H1 (cell line): ENCODE measurements at regions not wholly inside any gene's neighbourhood (a gene's known extent, or its start where the extent isn't known, plus 50 kb on each side); places are given as distances from the start of the nearest gene placed in this dataset.

ENCODE experiments used
- CTCF ChIA-PET: fragments of 300-600 bp; sonication (Branson Sonifier 250); formaldehyde crosslinking; loops from one replicate; lab custom pipeline; 2021; ENCODE audit not compliant: partially characterized antibody; lab: Charles Lee
- POLR2A ChIA-PET: fragments of 300-600 bp; sonication (Branson Sonifier 250); formaldehyde crosslinking; loops from one replicate; lab custom pipeline; 2021; ENCODE audit warnings: inconsistent platforms; ENCODE audit not compliant: partially characterized antibody; lab: Charles Lee
- DNase-seq, 2 experiments: peaks; one replicate each; pipeline versions ENCODE4 v3.0.0 to v3.0.0-alpha.2; 2010 to 2022; ENCODE audit warnings: low spot score in 2 of 2, low read depth in 1 of 2, mixed read lengths in 1 of 2
- FAIRE-seq: peaks from 2 replicates; lab custom pipeline; 2011; peaks lifted over from hg19 to GRCh38; lab: Jason Lieb, UNC
- H2AFZ ChIP-seq: 2 replicates; pipeline ENCODE4 v1.8.1; 2012; ENCODE audit warnings: low read length, inconsistent platforms
- H2AK5ac ChIP-seq: 2 replicates; pipeline ENCODE4 v1.6.1; 2013; ENCODE audit warnings: low read depth, low read length
- H2BK120ac ChIP-seq: replicated peaks from 2 replicates; pipeline ENCODE3; 2013; ENCODE audit warnings: low read depth, low read length, inconsistent platforms
- H2BK12ac ChIP-seq: 2 replicates; pipeline ENCODE4 v1.6.1; 2013; ENCODE audit warnings: low read depth, low read length
- H2BK15ac ChIP-seq: 2 replicates; pipeline ENCODE4 v1.6.1; 2013; ENCODE audit warnings: low read length
- H2BK20ac ChIP-seq: 2 replicates; pipeline ENCODE4 v1.6.1; 2013; ENCODE audit warnings: low read length
- H2BK5ac ChIP-seq: 2 replicates; pipeline ENCODE4 v1.6.1; 2013; ENCODE audit warnings: low read depth, low read length
- H3K14ac ChIP-seq: 2 replicates; pipeline ENCODE4 v1.6.1; 2013; ENCODE audit warnings: inconsistent platforms; ENCODE audit not compliant: insufficient read length
- H3K18ac ChIP-seq: 2 replicates; pipeline ENCODE4 v1.6.1; 2013; ENCODE audit warnings: low read length; ENCODE audit errors: extremely low read depth
- H3K23ac ChIP-seq: 2 replicates; pipeline ENCODE4 v1.6.1; 2013; ENCODE audit warnings: inconsistent platforms; ENCODE audit not compliant: insufficient read length
- H3K23me2 ChIP-seq: 2 replicates; pipeline ENCODE4 v1.6.1; 2013; ENCODE audit warnings: low read depth, low read length
- H3K27ac ChIP-seq: 2 replicates; pipeline ENCODE4 v1.6.1; 2011; ENCODE audit warnings: low read depth, low read length, inconsistent platforms
- H3K27me3 ChIP-seq, 4 experiments: replicated peaks in 1 of 4; 1 replicate in 1 of 4; 2 replicates in 3 of 4; pipeline versions ENCODE4 v1.6.1 to v1.8.1; 2011 to 2013; ENCODE audit warnings: low read length in 3 of 4, mild to moderate bottlenecking in 3 of 4, inconsistent platforms in 2 of 4, mixed read lengths in 2 of 4, moderate library complexity in 1 of 4; ENCODE audit not compliant: control insufficient read depth in 3 of 4, insufficient read depth in 3 of 4; ENCODE audit errors: extremely low read depth in 1 of 4
- H3K36me3 ChIP-seq, 4 experiments: 2 replicates each; pipeline versions ENCODE4 v1.6.1 to v1.8.1; 2011 to 2013; ENCODE audit warnings: mild to moderate bottlenecking in 4 of 4, low read length in 3 of 4, moderate library complexity in 2 of 4, control low read depth in 1 of 4, inconsistent platforms in 1 of 4; ENCODE audit not compliant: insufficient read depth in 4 of 4, control insufficient read depth in 2 of 4
- H3K4ac ChIP-seq: replicated peaks from 2 replicates; pipeline ENCODE3; 2013; ENCODE audit warnings: low read length, low read depth, mixed read lengths, inconsistent platforms; ENCODE audit not compliant: insufficient read length
- H3K4me1 ChIP-seq, 4 experiments: replicated peaks in 1 of 4; 1 replicate in 1 of 4; 2 replicates in 3 of 4; pipeline versions ENCODE4 v1.6.1 to v1.8.1; 2011 to 2013; ENCODE audit warnings: low read length in 3 of 4, inconsistent platforms in 2 of 4, mixed read lengths in 1 of 4; ENCODE audit not compliant: insufficient read depth in 4 of 4, control insufficient read depth in 3 of 4
- H3K4me2 ChIP-seq, 2 experiments: 2 replicates each; pipeline versions ENCODE4 v1.6.1 to v1.8.1; 2011 to 2013; ENCODE audit warnings: low read depth in 2 of 2, low read length in 2 of 2, control low read depth in 1 of 2, inconsistent platforms in 1 of 2, mild to moderate bottlenecking in 1 of 2; ENCODE audit not compliant: insufficient read depth in 1 of 2
- H3K4me3 ChIP-seq, 4 experiments: fragments of 200-600, 300-600 bp in 1 of 4; sonication (generic), shearing (Covaris generic), sonication (Bioruptor Twin) in 1 of 4; 2 replicates each; pipeline versions ENCODE4 v1.5.1 to v1.8.1; 2011 to 2016; ENCODE audit warnings: low read length in 4 of 4, low read depth in 3 of 4, control low read depth in 2 of 4, inconsistent platforms in 2 of 4, mild to moderate bottlenecking in 2 of 4, mixed read lengths in 1 of 4, moderate library complexity in 1 of 4; ENCODE audit not compliant: insufficient read depth in 2 of 4; ENCODE audit errors: extremely low read depth in 1 of 4
- H3K56ac ChIP-seq: replicated peaks from 2 replicates; pipeline ENCODE3; 2013; ENCODE audit warnings: low read depth, mild to moderate bottlenecking, mixed read lengths, low read length, inconsistent platforms; ENCODE audit not compliant: insufficient read length
- H3K79me1 ChIP-seq: 2 replicates; pipeline ENCODE4 v1.6.1; 2013; ENCODE audit warnings: low read depth, low read length, control low read depth
- H3K79me2 ChIP-seq, 2 experiments: 2 replicates each; pipeline versions ENCODE4 v1.6.1 to v1.8.1; 2012 to 2013; ENCODE audit warnings: low read length in 2 of 2, mild to moderate bottlenecking in 2 of 2, inconsistent platforms in 1 of 2; ENCODE audit not compliant: insufficient read depth in 2 of 2, control insufficient read depth in 1 of 2
- H3K9ac ChIP-seq, 4 experiments: replicated peaks in 1 of 4; 1 replicate in 1 of 4; 2 replicates in 3 of 4; pipeline versions ENCODE4 v1.6.1 to v1.8.1; 2011 to 2013; ENCODE audit warnings: low read depth in 3 of 4, low read length in 3 of 4, control low read depth in 2 of 4, mild to moderate bottlenecking in 2 of 4, moderate library complexity in 2 of 4, inconsistent platforms in 1 of 4; ENCODE audit errors: extremely low read depth in 1 of 4
- H3K9me3 ChIP-seq, 2 experiments: 2 replicates each; pipeline versions ENCODE4 v1.6.1 to v1.8.1; 2012 to 2013; ENCODE audit warnings: mild to moderate bottlenecking in 2 of 2, moderate library complexity in 2 of 2, control low read depth in 1 of 2, inconsistent platforms in 1 of 2, low read depth in 1 of 2, low read length in 1 of 2, mixed read lengths in 1 of 2; ENCODE audit not compliant: insufficient read depth in 2 of 2
- H4K20me1 ChIP-seq, 2 experiments: replicated peaks in 1 of 2; 2 replicates each; pipeline versions ENCODE3 to v1.8.1; 2011 to 2013; ENCODE audit warnings: inconsistent platforms in 2 of 2, low read length in 2 of 2, mild to moderate bottlenecking in 1 of 2; ENCODE audit not compliant: insufficient read depth in 2 of 2, control insufficient read depth in 1 of 2
- H4K5ac ChIP-seq: 2 replicates; pipeline ENCODE4 v1.6.1; 2013; ENCODE audit warnings: low read length, low read depth, mixed read lengths, inconsistent platforms; ENCODE audit not compliant: insufficient read length
- H4K8ac ChIP-seq: 2 replicates; pipeline ENCODE4 v1.8.0; 2013; ENCODE audit warnings: mild to moderate bottlenecking, moderate library complexity, low read length, inconsistent platforms; ENCODE audit not compliant: insufficient read depth; ENCODE audit errors: extremely low read depth
- H4K91ac ChIP-seq: replicated peaks from 2 replicates; pipeline ENCODE3; 2013; ENCODE audit warnings: low read length, mixed read lengths, inconsistent platforms; ENCODE audit not compliant: insufficient read length
- BACH1 ChIP-seq: IDR thresholded peaks from 2 replicates; pipeline ENCODE4 v1.6.1; 2012; ENCODE audit warnings: low read length, improper control_type of control experiment
- BCL11A ChIP-seq, 2 experiments: IDR thresholded peaks; one replicate each; pipeline ENCODE4 v1.6.1; 2011; ENCODE audit warnings: low read depth in 2 of 2, low read length in 2 of 2, mild to moderate bottlenecking in 2 of 2
- BRCA1 ChIP-seq: IDR thresholded peaks from 2 replicates; pipeline ENCODE4 v1.6.1; 2012; ENCODE audit warnings: low read depth, low read length, improper control_type of control experiment
- CEBPB ChIP-seq: IDR thresholded peaks from 2 replicates; pipeline ENCODE4 v1.6.1; 2012; ENCODE audit warnings: low read depth, low read length
- HDAC6 ChIP-seq: IDR thresholded peaks from one replicate; pipeline ENCODE4 v1.7.1; 2012; ENCODE audit warnings: low read depth, mild to moderate bottlenecking, inconsistent platforms, low read length, moderate library complexity
- JUN ChIP-seq: IDR thresholded peaks from 2 replicates; pipeline ENCODE4 v1.6.1; 2011; ENCODE audit warnings: low read depth, mild to moderate bottlenecking, improper control_type of control experiment, low read length
- KDM5A ChIP-seq: fragments of 200-600 bp; IDR thresholded peaks from 2 replicates; pipeline ENCODE4 v1.7.1; 2012; ENCODE audit warnings: mild to moderate bottlenecking, low read length, inconsistent platforms, mixed read lengths
- SIN3A ChIP-seq, 2 experiments: IDR thresholded peaks in 1 of 2; conservative IDR thresholded peaks in 1 of 2; 2 replicates each; pipeline ENCODE4 v1.6.1; 2011 to 2012; ENCODE audit warnings: low read length in 2 of 2, improper control_type of control experiment in 1 of 2, low read depth in 1 of 2, mild to moderate bottlenecking in 1 of 2
- SIRT6 ChIP-seq: IDR thresholded peaks from one replicate; pipeline ENCODE4 v1.7.1; 2012; ENCODE audit warnings: low read length, inconsistent platforms
- SP2 ChIP-seq: IDR thresholded peaks from 2 replicates; pipeline ENCODE4 v1.6.1; 2012; ENCODE audit warnings: mild to moderate bottlenecking, low read length, inconsistent platforms
- SUZ12 ChIP-seq: fragments of 200-600 bp; sonication (generic); IDR thresholded peaks from 2 replicates; pipeline ENCODE4 v1.6.1; 2012; ENCODE audit warnings: mild to moderate bottlenecking, inconsistent platforms, low read length, moderate library complexity, mixed read lengths
- TAF1 ChIP-seq: IDR thresholded peaks from 2 replicates; pipeline ENCODE4 v1.6.1; 2011; ENCODE audit warnings: mild to moderate bottlenecking, low read depth, low read length
- TEAD4 ChIP-seq: IDR thresholded peaks from 2 replicates; pipeline ENCODE4 v1.6.1; 2012; ENCODE audit warnings: low read depth, low read length, inconsistent platforms, mixed read lengths
- WGBS, 2 experiments: shearing (Covaris generic) in 1 of 2; methylation state at CpG; one replicate each; pipeline versions ENCODE4 v1.1.6 to v1.1.7; 2013 to 2015; ENCODE audit warnings: low lambda C conversion rate in 2 of 2, mixed read lengths in 2 of 2, inconsistent platforms in 1 of 2, low coverage in 1 of 2, missing lambda C conversion rate in 1 of 2; ENCODE audit not compliant: insufficient replicate concordance in 2 of 2, insufficient coverage in 1 of 2, insufficient read length in 1 of 2; ENCODE audit errors: extremely low coverage in 1 of 2, missing lambda C conversion rate in 1 of 2; 5-methylcytosine and 5-hydroxymethylcytosine counted together

GRCh38 chr10:10800961-10801360, 216.7 kb upstream of the CELF2 start:
- H2BK12ac ChIP-seq: no peak overlapping the region
- no peak overlapping the region for H2BK15ac ChIP-seq
- no peak overlapping the region for H2AK5ac ChIP-seq
- peaks cover 6 to 20% (median 13%) of the 10 kb centered on the region in 4 experiments for H3K4me1 ChIP-seq
- H3K23ac ChIP-seq: no peak overlapping the region
- H3K18ac ChIP-seq: no peak overlapping the region
- no peak for FAIRE-seq
- CTCF ChIA-PET: no interaction called here
- no peak overlapping the region for H3K14ac ChIP-seq
- no peak overlapping the region for H3K9ac ChIP-seq
- H3K27ac ChIP-seq: no peak overlapping the region
- no peaks in the 10 kb centered on the region for H3K36me3 ChIP-seq
- 93% methylated on average over 3 of the region's 3 CpGs; no CpG with 5 or more reads in 1 of the 2 experiments for WGBS, 2 experiments
- no peak overlapping the region for H2BK5ac ChIP-seq
- H2AFZ ChIP-seq: no peak overlapping the region
- H3K4me2 ChIP-seq: no peak overlapping the region
- H2BK20ac ChIP-seq: no peak overlapping the region
- H3K9me3 ChIP-seq: no peaks in the 10 kb centered on the region
- no peaks in the 10 kb centered on the region for H3K79me1 ChIP-seq
- H4K91ac ChIP-seq: no peak overlapping the region
- H3K4ac ChIP-seq: no peak overlapping the region
- H3K23me2 ChIP-seq: peaks cover 5% of the 10 kb centered on the region; the same call in 1 of the 2 replicates
- H4K5ac ChIP-seq: no peak overlapping the region
- TF ChIP-seq SIRT6: no peak
- TF ChIP-seq BRCA1: no peak
- TF ChIP-seq SIN3A (conservative IDR thresholded peaks at IDR 0.05 in 1 of 2, IDR thresholded peaks at IDR 0.05 in 1 of 2; ENCODE audit: low read depth in 1 of 2, low read length in 2 of 2): no peak
- no peak for TF ChIP-seq TAF1
- no peak for TF ChIP-seq SUZ12
- TF ChIP-seq CEBPB: no peak
- no peak for TF ChIP-seq HDAC6
- TF ChIP-seq BCL11A (IDR thresholded peaks at IDR 0.05; ENCODE audit: low read depth in 2 of 2, low read length in 2 of 2): no peak
- no peak for TF ChIP-seq TEAD4
- TF ChIP-seq KDM5A: no peak
- TF ChIP-seq BACH1: no peak
- TF ChIP-seq JUN: no peak
- TF ChIP-seq SP2: no peak
- POLR2A ChIA-PET: no interaction called here
- no peaks in the 10 kb centered on the region for H3K79me2 ChIP-seq
- no peak for DNase-seq
- no peak overlapping the region for H3K56ac ChIP-seq
- H4K8ac ChIP-seq: no peak overlapping the region
- no peaks in the 10 kb centered on the region for H3K27me3 ChIP-seq
- H2BK120ac ChIP-seq: no peak overlapping the region
- H3K4me3 ChIP-seq: no peak overlapping the region
- H4K20me1 ChIP-seq: no peaks in the 10 kb centered on the region
